OCI-LY7 (cell line): ENCODE measurements at regions not wholly inside any gene's neighbourhood (a gene's known extent, or its start where the extent isn't known, plus 50 kb on each side); places are given as distances from the start of the nearest gene placed in this dataset.

Experiments used
- BruUV-seq: library from RNA; stranded (reverse); fragments of 400-500 nt; replicated peaks from 2 replicates; lab custom pipeline; 2021; lab: Mats Ljungman, UMichigan
- CTCF ChIA-PET: fragments of 300-600 bp; sonication (Branson Sonifier 250); formaldehyde crosslinking; loops from one replicate; lab custom pipeline; 2022; ENCODE audit warnings: antibody characterized with exemption; ENCODE audit not compliant: unreplicated experiment; lab: Charles Lee
- POLR2A ChIA-PET: fragments of 300-600 bp; sonication (Branson Sonifier 250); formaldehyde crosslinking; loops from one replicate; lab custom pipeline; 2022; ENCODE audit warnings: antibody characterized with exemption; lab: Charles Lee
- DNase-seq: peaks from one replicate; pipeline ENCODE4 v3.0.0-alpha.2; 2015; ENCODE audit warnings: low spot score
- H2AFZ ChIP-seq: fragments of 200-600 bp; sonication (generic), shearing (Covaris generic); 2 replicates; pipeline ENCODE4 v1.6.1; 2014; ENCODE audit warnings: mild to moderate bottlenecking, antibody characterized with exemption, low read length, moderate library complexity
- H3K27ac ChIP-seq: fragments of 200-600 bp; sonication (generic); 2 replicates; pipeline ENCODE4 v1.5.1; 2014; ENCODE audit warnings: mixed run types, low read depth, mild to moderate bottlenecking, moderate library complexity, low read length, inconsistent platforms; ENCODE audit not compliant: poor library complexity, severe bottlenecking
- H3K36me3 ChIP-seq: fragments of 200-600 bp; sonication (generic); 2 replicates; pipeline ENCODE4 v1.6.1; 2014; ENCODE audit warnings: mild to moderate bottlenecking, antibody characterized with exemption, low read length, moderate library complexity, mixed read lengths; ENCODE audit not compliant: insufficient read depth
- H3K4me1 ChIP-seq: fragments of 200-600 bp; sonication (generic); 2 replicates; pipeline ENCODE4 v1.5.1; 2014; ENCODE audit warnings: mild to moderate bottlenecking, low read length; ENCODE audit not compliant: insufficient read depth, poor library complexity, severe bottlenecking
- H3K4me2 ChIP-seq: fragments of 200-600 bp; sonication (generic); 2 replicates; pipeline ENCODE4 v1.6.1; 2014; ENCODE audit warnings: mild to moderate bottlenecking, low read length
- H3K4me3 ChIP-seq: fragments of 200-600 bp; sonication (generic); 2 replicates; pipeline ENCODE4 v1.5.1; 2014; ENCODE audit warnings: mild to moderate bottlenecking, low read depth, low read length; ENCODE audit not compliant: poor library complexity, severe bottlenecking
- H3K79me2 ChIP-seq: fragments of 200-600 bp; sonication (generic); 2 replicates; pipeline ENCODE4 v1.6.1; 2016; ENCODE audit warnings: low read depth, mild to moderate bottlenecking, low read length, moderate library complexity, mixed read lengths; ENCODE audit not compliant: insufficient read depth
- H3K9me2 ChIP-seq: fragments of 200-600 bp; sonication (generic); 2 replicates; pipeline ENCODE4 v1.6.1; 2016; ENCODE audit warnings: mild to moderate bottlenecking, low read length, mixed read lengths; ENCODE audit not compliant: insufficient read depth
- H3K9me3 ChIP-seq: fragments of 200-600 bp; sonication (generic); 2 replicates; pipeline ENCODE4 v1.6.1; 2014; ENCODE audit warnings: mild to moderate bottlenecking, mixed run types, low read length, mixed read lengths
- H4K20me1 ChIP-seq: fragments of 200-600 bp; sonication (generic); 2 replicates; pipeline ENCODE4 v1.6.1; 2014; ENCODE audit warnings: mild to moderate bottlenecking, antibody characterized with exemption, low read length, moderate library complexity, mixed read lengths; ENCODE audit not compliant: insufficient read depth
- EZH2phosphoT487 ChIP-seq: fragments of 200-600 bp; sonication (generic); IDR thresholded peaks from 2 replicates; pipeline ENCODE4 v1.6.1; 2018; ENCODE audit warnings: low read depth, borderline replicate concordance, mild to moderate bottlenecking, mixed run types, antibody characterized with exemption, low read length, moderate library complexity, mixed read lengths
- intact Hi-C: fragments of 100-400 bp; cut with micrococcal nuclease; formaldehyde crosslinking; loops from one replicate; pipeline ENCODE4 v1.10.0; 2022; ENCODE audit not compliant: unreplicated experiment
- TF ChIP-seq, protein P1 (sequence below): fragments of 200-600 bp; sonication (generic); conservative IDR thresholded peaks from 2 replicates; pipeline ENCODE4 v1.5.1; 2014; ENCODE audit warnings: mild to moderate bottlenecking, antibody characterized with exemption, low read length, moderate library complexity, mixed read lengths

GRCh38 chr4:4627111-4627510 lies 85.3 kb upstream of the STX18 start:
- H3K9me3 ChIP-seq = no peaks in the 10 kb centered on the region
- H3K9me2 ChIP-seq = no peaks in the 10 kb centered on the region
- H3K36me3 ChIP-seq = peaks cover 6% of the 10 kb centered on the region
- H3K27ac ChIP-seq = no peak overlapping the region
- H3K4me3 ChIP-seq = no peak overlapping the region
- H4K20me1 ChIP-seq = no peaks in the 10 kb centered on the region
- ChIA-PET POLR2A (interaction anchor here (0.6 to 0.7 kb wide), 2 partner anchors 18 to 28 kb away, joined by 4 read pairs; no protein-coding TSS in a partner anchor), CTCF (no interaction called here)
- BruUV-seq = no TSS peak
- no peaks in the 10 kb centered on the region for H3K4me1 ChIP-seq
- no peak for DNase-seq
- TF ChIP-seq EZH2phosphoT487 = no peak
- TF ChIP-seq, protein P1, sequence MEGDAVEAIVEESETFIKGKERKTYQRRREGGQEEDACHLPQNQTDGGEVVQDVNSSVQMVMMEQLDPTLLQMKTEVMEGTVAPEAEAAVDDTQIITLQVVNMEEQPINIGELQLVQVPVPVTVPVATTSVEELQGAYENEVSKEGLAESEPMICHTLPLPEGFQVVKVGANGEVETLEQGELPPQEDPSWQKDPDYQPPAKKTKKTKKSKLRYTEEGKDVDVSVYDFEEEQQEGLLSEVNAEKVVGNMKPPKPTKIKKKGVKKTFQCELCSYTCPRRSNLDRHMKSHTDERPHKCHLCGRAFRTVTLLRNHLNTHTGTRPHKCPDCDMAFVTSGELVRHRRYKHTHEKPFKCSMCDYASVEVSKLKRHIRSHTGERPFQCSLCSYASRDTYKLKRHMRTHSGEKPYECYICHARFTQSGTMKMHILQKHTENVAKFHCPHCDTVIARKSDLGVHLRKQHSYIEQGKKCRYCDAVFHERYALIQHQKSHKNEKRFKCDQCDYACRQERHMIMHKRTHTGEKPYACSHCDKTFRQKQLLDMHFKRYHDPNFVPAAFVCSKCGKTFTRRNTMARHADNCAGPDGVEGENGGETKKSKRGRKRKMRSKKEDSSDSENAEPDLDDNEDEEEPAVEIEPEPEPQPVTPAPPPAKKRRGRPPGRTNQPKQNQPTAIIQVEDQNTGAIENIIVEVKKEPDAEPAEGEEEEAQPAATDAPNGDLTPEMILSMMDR = no peak
- no peak overlapping the region for H3K4me2 ChIP-seq
- intact Hi-C loops = no loop called here
- H2AFZ ChIP-seq = no peak overlapping the region
- H3K79me2 ChIP-seq = no peaks in the 10 kb centered on the region

DNA sequence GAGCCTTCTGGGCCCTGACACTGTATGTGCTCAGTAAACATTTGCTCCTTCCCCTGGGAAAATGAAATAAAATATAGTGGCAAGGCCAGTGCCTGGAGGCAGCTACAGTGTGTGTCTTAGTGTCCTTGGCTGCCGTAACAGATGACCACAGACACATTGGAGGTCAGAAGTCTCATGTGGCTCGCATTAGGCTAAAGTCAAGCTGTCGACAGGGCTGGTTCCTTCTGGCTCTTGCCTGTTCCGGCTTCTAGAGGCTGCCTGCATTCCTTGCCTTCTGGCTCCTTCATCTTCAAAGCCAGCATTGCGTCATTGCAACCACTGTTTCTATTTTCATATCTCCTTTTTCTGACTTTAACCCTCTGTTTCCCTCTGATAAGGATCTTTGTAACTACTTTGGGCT lies 83.6 kb upstream of the STX18 start:
- CTCF ChIA-PET = no interaction called here
- no peak for TF ChIP-seq EZH2phosphoT487
- TF ChIP-seq, protein P1 = no peak

GRCh38 chr4:4624276-4624897 lies 82.5 kb upstream of the STX18 start:
- ChIA-PET POLR2A (interaction anchor here (1.3 kb wide), 1 partner anchor 11 kb away, joined by 3 read pairs; no protein-coding TSS in a partner anchor), CTCF (no interaction called here)
- no peak for TF ChIP-seq EZH2phosphoT487
- TF ChIP-seq, protein P1 = no peak

More for the DNA sequence above, 83.6 kb upstream of the STX18 start:
- Histone ChIP-seq H3K4me3 (no peak overlapping the region), H3K36me3 (peaks cover 5% of the 10 kb centered on the region), H3K9me3 (no peaks in the 10 kb centered on the region), H3K4me1 (no peaks in the 10 kb centered on the region), H4K20me1 (no peaks in the 10 kb centered on the region), H3K27ac (no peak overlapping the region), H3K79me2 (no peaks in the 10 kb centered on the region), H2AFZ (no peak overlapping the region), H3K9me2 (no peaks in the 10 kb centered on the region), H3K4me2 (no peak overlapping the region)
- POLR2A ChIA-PET = interaction anchor here (0.5 to 1.3 kb wide), 2 partner anchors 10 to 76 kb away, joined by 3 to 5 read pairs; no protein-coding TSS in a partner anchor
- intact Hi-C loops = no loop called here
- BruUV-seq = no TSS peak
- no peak for DNase-seq

More at GRCh38 chr4:4624276-4624897, 82.5 kb upstream of the STX18 start:
- no peak overlapping the region for H3K27ac ChIP-seq
- no peak overlapping the region for H3K4me2 ChIP-seq
- no peak overlapping the region for H3K4me3 ChIP-seq
- no peaks in the 10 kb centered on the region for H4K20me1 ChIP-seq
- DNase-seq = no peak
- no peaks in the 10 kb centered on the region for H3K9me2 ChIP-seq
- intact Hi-C loops = no loop called here
- no TSS peak for BruUV-seq
- H3K79me2 ChIP-seq = no peaks in the 10 kb centered on the region
- no peaks in the 10 kb centered on the region for H3K9me3 ChIP-seq
- no peak overlapping the region for H2AFZ ChIP-seq
- H3K4me1 ChIP-seq = no peaks in the 10 kb centered on the region
- peaks cover 2% of the 10 kb centered on the region for H3K36me3 ChIP-seq
